Keratinocyte (primary cell): ENCODE measurements at regions not wholly inside any gene's neighbourhood (a gene's known extent, or its start where the extent isn't known, plus 50 kb on each side); places are given as distances from the start of the nearest gene placed in this dataset.

Experiments used
- CTCF ChIP-seq, 3 experiments: IDR thresholded peaks in 1 of 3; conservative IDR thresholded peaks in 1 of 3; optimal IDR thresholded peaks in 1 of 3; 2 replicates in 2 of 3; 3 replicates in 1 of 3; pipeline versions ENCODE3 to v1.5.1; 2011; ENCODE audit warnings: low read length in 3 of 3, mild to moderate bottlenecking in 3 of 3, moderate library complexity in 2 of 3, control low read depth in 1 of 3, inconsistent platforms in 1 of 3; ENCODE audit not compliant: insufficient read depth in 2 of 3; ENCODE audit errors: extremely low read depth in 1 of 3
- EZH2 ChIP-seq: IDR thresholded peaks from one replicate; pipeline ENCODE4 v1.6.1; 2012; ENCODE audit warnings: inconsistent platforms, mild to moderate bottlenecking, low read length, moderate library complexity

- TF ChIP-seq EZH2, result no peak
- no peak for TF ChIP-seq CTCF (optimal IDR thresholded peaks at IDR 0.05 in 1 of 3, IDR thresholded peaks at IDR 0.05 in 1 of 3, conservative IDR thresholded peaks at IDR 0.05 in 1 of 3; ENCODE audit: extremely low read depth in 1 of 3, insufficient read depth in 2 of 3, low read length in 3 of 3)
These were observed 366.1 kb downstream of the PCNX1 start for GRCh38 chr14:71273366-71273765.
